Fibroblast of lung (primary cell): ENCODE measurements at regions not wholly inside any gene's neighbourhood (a gene's known extent, or its start where the extent isn't known, plus 50 kb on each side); places are given as distances from the start of the nearest gene placed in this dataset.
A peak's percentile ranks its signal among the peaks of the same experiment; 100 is the strongest.
"Not testable (repeated sequence)": the region's sequence is repeated elsewhere in the genome, so short reads cannot be mapped to it uniquely, and the experiment has no call there.

ENCODE experiments used
- DNase-seq, 2 donors: peaks; one replicate each; pipeline versions ENCODE4 v3.0.0 to v3.0.0-alpha.2; 2010; ENCODE audit warnings: low read depth in 2 of 2
- H2AFZ ChIP-seq: 2 replicates; pipeline ENCODE4 v1.5.1; 2012; ENCODE audit warnings: low read length, control low read depth, inconsistent platforms
- H3K27ac ChIP-seq: 2 replicates; pipeline ENCODE4 v1.5.1; 2011; ENCODE audit warnings: low read length, control low read depth; ENCODE audit not compliant: insufficient read depth
- H3K27me3 ChIP-seq: 2 replicates; pipeline ENCODE4 v1.5.1; 2011; ENCODE audit warnings: mild to moderate bottlenecking, low read length; ENCODE audit not compliant: control insufficient read depth, insufficient read depth
- H3K36me3 ChIP-seq: 2 replicates; pipeline ENCODE4 v1.5.1; 2011; ENCODE audit warnings: low read length; ENCODE audit not compliant: control insufficient read depth, insufficient read depth
- H3K4me1 ChIP-seq: 2 replicates; pipeline ENCODE4 v1.5.1; 2011; ENCODE audit warnings: low read length; ENCODE audit not compliant: control insufficient read depth, insufficient read depth; ENCODE audit errors: extremely low read depth
- H3K4me2 ChIP-seq: 2 replicates; pipeline ENCODE4 v1.5.1; 2011; ENCODE audit warnings: low read length, control low read depth; ENCODE audit not compliant: insufficient read depth; ENCODE audit errors: extremely low read depth
- H3K4me3 ChIP-seq, 4 experiments: fragments of 200-600 bp in 1 of 4; sonication (generic) in 1 of 4; replicated peaks in 1 of 4; 2 replicates each; pipeline ENCODE4 v1.5.1; 2011 to 2016; ENCODE audit warnings: low read length in 4 of 4, low read depth in 3 of 4, mild to moderate bottlenecking in 3 of 4, control low read depth in 2 of 4, inconsistent platforms in 1 of 4, mixed read lengths in 1 of 4; ENCODE audit not compliant: insufficient read depth in 1 of 4; ENCODE audit errors: control extremely low read depth in 1 of 4
- H3K79me2 ChIP-seq: 2 replicates; pipeline ENCODE4 v1.5.1; 2012; ENCODE audit warnings: mild to moderate bottlenecking, low read length, inconsistent platforms; ENCODE audit not compliant: control insufficient read depth, insufficient read depth
- H3K9ac ChIP-seq: 2 replicates; pipeline ENCODE4 v1.5.1; 2011; ENCODE audit warnings: mild to moderate bottlenecking, low read length, control low read depth; ENCODE audit not compliant: insufficient read depth
- H3K9me3 ChIP-seq: 2 replicates; pipeline ENCODE4 v1.5.1; 2012; ENCODE audit warnings: low read depth, low read length; ENCODE audit not compliant: control insufficient read depth, insufficient read depth
- H4K20me1 ChIP-seq: 2 replicates; pipeline ENCODE4 v1.5.1; 2011; ENCODE audit warnings: low read length; ENCODE audit not compliant: control insufficient read depth, insufficient read depth; ENCODE audit errors: extremely low read depth
- EZH2 ChIP-seq: IDR thresholded peaks from 2 replicates; pipeline ENCODE4 v1.5.1; 2012; ENCODE audit warnings: low read length, control low read depth, mild to moderate bottlenecking; ENCODE audit errors: missing control alignments
- TF ChIP-seq, protein P1 (sequence below), 2 donors: IDR thresholded peaks in 1 of 2; conservative IDR thresholded peaks in 1 of 2; 1 replicate in 1 of 2; 2 replicates in 1 of 2; pipeline ENCODE4 v1.5.1; 2011 to 2012; ENCODE audit warnings: low read length in 2 of 2, control low read depth in 1 of 2, inconsistent platforms in 1 of 2, low read depth in 1 of 2, mild to moderate bottlenecking in 1 of 2

DNA sequence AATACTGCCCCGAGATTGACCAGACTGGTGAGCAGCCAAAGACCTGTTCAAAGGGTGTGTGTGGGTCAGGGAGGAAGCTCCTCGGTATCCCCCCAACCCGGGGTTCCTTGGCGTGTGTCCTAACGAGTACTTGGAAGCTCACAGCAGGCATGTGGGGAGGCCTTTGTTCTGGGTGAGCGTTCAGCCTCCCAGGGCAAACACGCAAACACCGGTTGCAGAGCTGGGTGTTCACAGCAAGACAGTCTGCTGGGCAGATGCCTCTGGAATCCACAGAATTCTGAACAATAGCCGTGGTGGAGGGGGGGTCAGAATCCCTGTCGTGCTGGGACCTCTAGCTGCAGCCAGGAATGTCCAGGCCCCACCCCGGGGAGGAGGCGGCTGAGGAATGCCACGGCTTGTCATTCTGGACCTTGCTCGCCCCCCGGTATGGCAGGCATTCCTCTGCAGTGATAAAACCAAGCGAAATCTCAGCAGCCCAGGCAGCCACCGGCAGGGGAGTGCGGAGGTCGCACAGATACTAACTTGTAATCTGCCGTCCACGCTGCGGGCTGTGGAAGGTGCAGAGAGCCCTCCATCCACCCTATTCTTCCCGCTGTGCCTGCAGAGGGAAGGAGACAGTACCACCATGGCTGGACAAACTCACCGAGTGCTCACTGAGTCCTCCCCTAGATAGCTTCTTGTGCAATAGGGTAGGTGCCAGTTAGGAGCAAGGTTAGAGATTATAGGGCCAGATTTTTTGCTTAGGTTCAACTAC, 77.8 kb upstream of the METTL9 start:
- not testable (repeated sequence) for H3K4me3 ChIP-seq

DNA sequence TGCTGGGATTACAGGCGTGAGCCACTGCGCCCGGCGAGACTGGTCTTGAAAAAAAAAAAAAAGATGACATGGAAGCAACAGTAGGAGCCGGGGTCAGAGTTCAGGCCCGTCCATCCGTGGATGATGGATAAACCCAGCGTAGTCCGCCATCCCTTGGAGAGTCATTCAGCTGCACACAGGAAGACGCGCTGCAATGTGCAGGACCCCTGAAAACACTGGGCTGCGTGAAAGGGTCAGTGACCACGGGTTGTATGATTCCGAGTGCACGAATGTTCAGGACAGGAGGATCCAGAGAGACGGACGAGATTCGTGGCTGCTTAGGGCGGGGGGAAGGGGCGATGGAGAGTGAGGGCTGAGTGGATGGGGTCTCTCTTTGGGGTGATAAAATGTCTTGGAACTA, 76.5 kb upstream of the METTL9 start:
- not testable (repeated sequence) for H3K9ac ChIP-seq, H3K4me1 ChIP-seq, H3K4me2 ChIP-seq, H3K9me3 ChIP-seq, H3K36me3 ChIP-seq, H4K20me1 ChIP-seq, DNase-seq, H3K27ac ChIP-seq, H2AFZ ChIP-seq, H3K4me3 ChIP-seq, H3K27me3 ChIP-seq
- H3K79me2 ChIP-seq, result peaks cover 14% of the 10 kb centered on the region

More for the DNA sequence above, 77.8 kb upstream of the METTL9 start:
- DNase-seq, result peak in 1 of 2 donors; percentile 86
- not testable (repeated sequence) for H3K27ac ChIP-seq, H3K36me3 ChIP-seq, H4K20me1 ChIP-seq, H3K9ac ChIP-seq, H3K27me3 ChIP-seq, H3K4me1 ChIP-seq, H3K9me3 ChIP-seq, H3K4me2 ChIP-seq, H2AFZ ChIP-seq
- H3K79me2 ChIP-seq, result peaks cover 21% of the 10 kb centered on the region

DNA sequence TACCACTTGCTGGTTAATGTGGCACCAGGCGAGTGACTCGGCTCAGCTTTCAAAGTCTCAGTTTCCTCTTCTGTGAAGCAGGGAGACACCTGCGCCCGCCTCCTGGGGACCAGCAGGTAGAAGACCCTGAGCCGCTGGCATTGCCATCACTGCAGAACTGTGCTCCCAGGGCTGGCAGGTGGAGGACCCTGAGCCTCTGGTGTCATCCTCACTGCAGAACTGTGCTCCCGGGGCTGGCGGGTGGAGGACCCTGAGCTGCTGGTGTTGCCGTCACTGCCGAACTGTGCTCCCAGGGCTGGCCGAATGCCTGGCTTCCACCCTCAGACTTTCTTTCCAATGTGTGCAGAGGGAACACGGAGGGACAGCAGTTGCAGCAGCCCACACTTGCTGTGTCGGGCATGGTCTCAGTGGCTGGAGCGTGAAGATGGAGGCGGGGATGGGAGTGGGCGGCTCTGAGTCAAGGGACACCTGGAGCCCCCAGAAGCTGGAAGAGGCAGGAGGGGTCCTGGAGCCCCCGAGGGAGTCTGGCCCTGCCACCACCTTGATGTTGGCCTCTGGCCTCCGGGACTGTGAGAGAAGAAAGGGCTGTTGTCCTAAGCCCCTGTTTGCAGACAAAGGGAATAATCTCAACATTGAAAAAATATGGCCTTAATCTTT, 75.8 kb upstream of the METTL9 start:
- H3K9ac ChIP-seq, result no peak overlapping the region
- no peak for TF ChIP-seq EZH2
- TF ChIP-seq, protein P1, sequence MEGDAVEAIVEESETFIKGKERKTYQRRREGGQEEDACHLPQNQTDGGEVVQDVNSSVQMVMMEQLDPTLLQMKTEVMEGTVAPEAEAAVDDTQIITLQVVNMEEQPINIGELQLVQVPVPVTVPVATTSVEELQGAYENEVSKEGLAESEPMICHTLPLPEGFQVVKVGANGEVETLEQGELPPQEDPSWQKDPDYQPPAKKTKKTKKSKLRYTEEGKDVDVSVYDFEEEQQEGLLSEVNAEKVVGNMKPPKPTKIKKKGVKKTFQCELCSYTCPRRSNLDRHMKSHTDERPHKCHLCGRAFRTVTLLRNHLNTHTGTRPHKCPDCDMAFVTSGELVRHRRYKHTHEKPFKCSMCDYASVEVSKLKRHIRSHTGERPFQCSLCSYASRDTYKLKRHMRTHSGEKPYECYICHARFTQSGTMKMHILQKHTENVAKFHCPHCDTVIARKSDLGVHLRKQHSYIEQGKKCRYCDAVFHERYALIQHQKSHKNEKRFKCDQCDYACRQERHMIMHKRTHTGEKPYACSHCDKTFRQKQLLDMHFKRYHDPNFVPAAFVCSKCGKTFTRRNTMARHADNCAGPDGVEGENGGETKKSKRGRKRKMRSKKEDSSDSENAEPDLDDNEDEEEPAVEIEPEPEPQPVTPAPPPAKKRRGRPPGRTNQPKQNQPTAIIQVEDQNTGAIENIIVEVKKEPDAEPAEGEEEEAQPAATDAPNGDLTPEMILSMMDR (conservative IDR thresholded peaks at IDR 0.05 in 1 of 2, IDR thresholded peaks at IDR 0.05 in 1 of 2; ENCODE audit: low read depth in 1 of 2, low read length in 2 of 2), result no peak
- peaks cover 7% of the 10 kb centered on the region for H3K79me2 ChIP-seq
- H3K27ac ChIP-seq, result no peak overlapping the region
- peaks cover 2% of the 10 kb centered on the region for H3K4me1 ChIP-seq
- no peak overlapping the region for H3K4me2 ChIP-seq
- H3K9me3 ChIP-seq, result no peaks in the 10 kb centered on the region
- H3K36me3 ChIP-seq, result no peaks in the 10 kb centered on the region
- H3K4me3 ChIP-seq, result no peak overlapping the region
- H3K27me3 ChIP-seq, result peaks cover 5% of the 10 kb centered on the region
- H4K20me1 ChIP-seq, result no peaks in the 10 kb centered on the region
- no peak overlapping the region for H2AFZ ChIP-seq
- DNase-seq, result no peak
